GM21786 (cell line): ENCODE measurements at regions not wholly inside any gene's neighbourhood (a gene's known extent, or its start where the extent isn't known, plus 50 kb on each side); places are given as distances from the start of the nearest gene placed in this dataset.

Source experiments
- ATAC-seq: cut with Tn5 transposase; IDR thresholded peaks from one replicate; pipeline ENCODE4 v1.9.1; 2021; ENCODE audit not compliant: unreplicated experiment

- peak; percentile 82 for ATAC-seq
Observed at GRCh38 chr11:19474954-19475721, 234.4 kb upstream of the E2F8 start.

- no peak for ATAC-seq
Observed at GRCh38 chr11:19474211-19474610, 233.5 kb upstream of the E2F8 start.

- ATAC-seq = no peak
Observed at GRCh38 chr11:19472679-19473078, 231.9 kb upstream of the E2F8 start.

GRCh38 chr11:19467904-19468303 is 227.2 kb upstream of the E2F8 start:
- ATAC-seq = no peak

- ATAC-seq = no peak
Observed at GRCh38 chr11:19466314-19466713, 225.6 kb upstream of the E2F8 start.

DNA sequence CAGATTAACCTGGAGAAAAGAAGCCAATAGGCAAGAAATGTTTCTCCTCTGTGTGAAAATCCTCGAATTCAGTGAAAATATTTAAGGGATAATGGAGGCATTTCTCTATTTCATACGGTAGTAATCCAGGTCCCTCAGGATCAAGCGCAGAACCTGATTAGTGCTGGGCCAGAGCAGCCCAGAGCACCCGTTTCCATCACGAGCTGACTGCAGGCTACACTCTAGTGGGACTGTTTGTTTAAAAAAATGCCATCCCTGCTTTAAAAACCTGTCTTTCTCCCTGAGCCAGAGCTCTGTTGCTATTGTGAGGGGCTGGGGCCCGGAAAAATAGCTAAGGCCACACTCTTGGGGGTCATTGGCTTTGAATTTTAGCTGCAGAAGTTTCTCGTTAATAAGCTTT is 223.2 kb upstream of the E2F8 start:
- ATAC-seq = no peak

DNA sequence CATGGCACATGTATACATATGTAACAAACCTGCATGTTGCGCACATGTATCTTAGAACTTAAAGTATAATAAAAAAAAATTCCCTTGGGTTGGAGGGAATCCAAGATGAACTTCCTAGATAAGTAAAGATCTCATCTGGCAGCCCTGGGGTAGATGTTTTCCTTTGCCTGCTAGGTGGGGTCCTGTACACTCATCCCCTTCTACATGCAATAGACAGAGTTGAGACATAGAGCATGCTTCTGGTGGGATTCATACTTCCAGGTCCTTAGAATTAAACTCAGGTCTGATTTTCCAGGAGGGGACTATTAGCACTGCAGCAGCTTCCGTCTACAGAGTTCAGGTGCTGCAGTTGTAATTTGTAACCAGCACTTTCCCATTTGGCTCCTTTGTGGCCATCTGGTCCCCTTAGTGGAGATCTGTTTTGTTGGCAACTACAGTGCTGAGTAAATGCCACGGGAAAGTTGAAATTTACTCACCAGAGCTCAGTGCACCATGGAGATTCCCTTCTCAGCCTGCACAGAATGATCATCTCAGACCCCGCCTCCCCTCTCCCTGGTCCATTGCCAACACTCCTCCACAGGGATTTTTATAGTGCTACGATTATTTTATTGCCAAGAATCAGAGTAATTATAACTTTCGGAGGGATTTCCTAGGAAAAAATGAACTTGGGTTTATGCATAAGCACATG is 220.1 kb upstream of the E2F8 start:
- no peak for ATAC-seq

DNA sequence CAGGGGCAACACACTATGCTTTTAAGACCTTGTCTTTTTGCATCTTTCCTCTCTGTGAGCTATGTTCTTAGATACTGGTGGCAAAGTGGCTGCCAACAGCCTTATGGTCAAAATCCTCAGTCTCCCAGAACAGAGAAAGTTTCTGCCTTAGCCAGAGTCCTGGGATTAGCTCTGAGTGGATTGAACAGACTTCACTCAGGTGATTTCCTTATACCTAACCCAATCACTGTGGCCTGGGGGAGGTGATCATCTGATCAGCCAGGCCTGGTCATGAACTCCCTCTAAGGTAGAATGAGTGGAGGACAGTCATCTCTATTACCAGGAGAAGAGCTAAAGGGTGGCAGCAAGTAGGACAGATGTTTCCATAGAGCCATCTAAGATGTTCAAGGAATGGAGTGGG is 218.5 kb upstream of the E2F8 start:
- no peak for ATAC-seq

- no peak for ATAC-seq
Observed at GRCh38 chr11:19458721-19459120, 218.0 kb upstream of the E2F8 start.

DNA sequence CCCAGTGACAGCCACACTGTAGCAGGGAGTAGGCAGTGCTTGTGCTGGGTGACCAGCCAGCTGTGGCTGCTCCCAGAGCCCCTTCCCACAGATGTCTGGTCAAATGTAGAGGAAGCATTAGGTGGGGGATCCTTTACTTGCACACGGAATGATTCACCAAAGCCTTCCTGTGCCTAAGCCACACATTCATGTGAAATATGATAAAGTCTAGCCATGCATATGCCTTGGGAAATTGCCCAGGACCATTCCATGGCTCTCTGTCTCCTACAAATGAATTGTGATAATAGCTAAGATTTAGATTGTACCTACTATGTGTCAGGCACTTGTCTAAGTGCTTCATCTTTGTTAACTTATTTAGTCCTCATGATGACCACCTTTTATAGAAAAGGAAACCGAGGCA is 217.5 kb upstream of the E2F8 start:
- ATAC-seq = no peak

GRCh38 chr11:19455731-19456130 is 215.0 kb upstream of the E2F8 start:
- ATAC-seq = no peak

GRCh38 chr11:19453651-19454257 is 213.0 kb upstream of the E2F8 start:
- ATAC-seq = no peak

DNA sequence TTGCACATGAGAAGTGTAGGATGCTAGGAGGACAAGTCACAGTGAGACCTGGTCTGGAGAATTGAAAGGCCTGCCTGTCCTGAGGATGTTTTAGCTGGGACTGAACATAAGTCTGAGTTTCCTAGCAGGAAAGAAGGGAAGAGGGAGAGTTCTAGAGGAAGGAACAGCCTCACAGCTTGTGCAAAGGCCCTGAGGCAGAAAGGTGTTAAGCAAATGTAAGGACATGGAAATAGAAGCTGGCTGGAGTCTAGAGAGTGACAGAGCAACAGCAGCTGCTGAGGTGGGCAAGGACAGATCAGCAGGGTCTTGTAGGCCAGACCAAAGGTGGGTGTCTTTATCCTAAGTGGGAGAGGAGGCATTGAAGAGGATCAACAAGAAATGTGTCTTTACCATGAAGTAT is 210.9 kb upstream of the E2F8 start:
- no peak for ATAC-seq

DNA sequence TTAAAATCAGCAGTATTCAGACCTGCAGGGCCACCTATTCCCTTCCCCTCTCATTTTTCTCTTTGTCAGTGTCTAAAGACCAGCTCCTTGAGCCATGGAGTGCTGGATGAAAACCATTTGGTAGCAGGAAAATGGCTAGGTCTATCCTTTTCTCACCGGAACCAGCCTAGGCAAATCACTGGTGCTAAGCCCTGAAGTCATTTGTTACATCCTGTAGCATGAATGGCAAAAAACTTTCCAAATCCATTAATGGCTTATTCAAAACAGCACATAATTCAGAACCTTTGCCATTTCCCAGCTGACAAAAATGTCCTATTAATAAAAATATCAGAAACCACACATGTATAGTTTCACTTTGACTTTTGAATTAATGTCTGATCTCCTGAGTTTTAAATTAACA is 209.5 kb upstream of the E2F8 start:
- ATAC-seq = no peak

DNA sequence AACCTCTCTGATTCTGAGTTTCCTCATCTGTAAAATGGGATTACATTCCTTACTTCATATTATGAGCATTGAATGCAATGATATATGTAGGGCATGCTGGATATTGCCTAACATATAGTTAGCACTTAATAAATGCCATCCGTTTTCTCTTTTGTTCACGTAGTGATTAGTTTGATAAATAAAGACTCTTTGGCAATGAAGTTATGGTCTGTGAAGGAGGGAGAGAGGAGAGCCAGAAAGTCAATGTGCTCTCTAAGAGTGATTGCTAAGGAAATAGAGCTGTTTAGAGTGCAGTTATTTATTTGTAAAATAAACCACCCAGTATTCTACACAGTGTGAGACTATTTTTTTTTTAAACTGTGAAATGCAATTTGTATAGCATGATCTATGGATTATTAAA is 207.9 kb upstream of the E2F8 start:
- no peak for ATAC-seq

DNA sequence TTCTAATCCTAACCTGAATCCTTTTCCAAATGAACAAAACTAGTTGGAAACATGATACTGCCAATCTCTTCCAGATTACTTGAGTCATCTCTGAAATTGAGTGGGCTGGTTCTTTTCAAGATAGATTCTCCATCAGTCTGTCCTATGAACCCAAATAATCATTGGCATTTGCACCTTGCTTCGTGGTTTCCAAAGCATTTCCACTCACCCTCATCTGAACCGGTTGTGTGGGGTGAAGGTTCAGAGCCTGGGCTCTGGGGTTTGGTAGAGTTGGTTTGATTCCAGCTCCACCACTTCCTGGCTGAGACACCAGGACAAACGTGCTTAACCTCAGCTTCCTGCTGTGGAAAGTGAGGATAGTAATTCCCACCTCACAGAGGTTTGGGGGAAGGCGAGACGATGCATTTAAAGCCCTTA is 206.4 kb upstream of the E2F8 start:
- ATAC-seq = no peak

DNA sequence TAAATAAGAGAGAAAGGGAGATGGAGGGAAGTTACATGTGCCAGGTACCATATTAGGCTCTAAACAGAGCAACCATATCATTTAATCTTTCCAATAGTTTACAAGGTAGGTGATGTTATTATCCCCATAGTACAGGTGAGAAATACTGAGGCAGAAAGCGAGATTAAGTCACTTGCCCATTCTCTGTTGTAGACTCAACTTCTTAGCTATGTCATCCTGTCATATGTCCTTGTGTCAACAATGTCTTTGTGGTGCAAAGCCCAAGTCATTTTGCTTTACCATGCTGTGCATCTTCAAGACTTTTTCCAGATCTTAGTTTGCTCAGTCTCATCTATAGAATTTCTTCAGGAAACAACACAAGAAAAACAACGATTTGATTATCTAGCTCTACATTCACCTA is 205.0 kb upstream of the E2F8 start:
- no peak for ATAC-seq

DNA sequence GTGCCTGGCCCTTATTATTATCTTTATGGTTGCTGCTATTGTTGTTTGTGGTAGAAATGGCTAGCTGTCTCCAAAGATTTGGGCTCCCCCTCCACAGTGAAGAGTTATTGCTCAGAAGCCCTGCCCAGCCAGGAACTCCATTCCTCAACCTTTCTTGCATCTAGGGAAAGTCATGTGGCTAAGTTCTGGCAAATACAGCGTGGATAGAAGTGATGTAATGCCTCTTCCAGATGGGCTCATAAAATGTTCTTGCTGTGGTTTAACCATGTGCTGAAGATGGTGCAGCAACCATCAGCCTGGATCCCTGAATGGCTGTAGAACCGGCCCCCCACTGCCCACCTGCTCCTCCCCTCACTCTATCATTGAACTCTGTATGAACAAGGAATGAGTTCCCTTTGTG is 203.5 kb upstream of the E2F8 start:
- no peak for ATAC-seq

GRCh38 chr11:19442554-19442910 is 201.8 kb upstream of the E2F8 start:
- ATAC-seq = no peak

DNA sequence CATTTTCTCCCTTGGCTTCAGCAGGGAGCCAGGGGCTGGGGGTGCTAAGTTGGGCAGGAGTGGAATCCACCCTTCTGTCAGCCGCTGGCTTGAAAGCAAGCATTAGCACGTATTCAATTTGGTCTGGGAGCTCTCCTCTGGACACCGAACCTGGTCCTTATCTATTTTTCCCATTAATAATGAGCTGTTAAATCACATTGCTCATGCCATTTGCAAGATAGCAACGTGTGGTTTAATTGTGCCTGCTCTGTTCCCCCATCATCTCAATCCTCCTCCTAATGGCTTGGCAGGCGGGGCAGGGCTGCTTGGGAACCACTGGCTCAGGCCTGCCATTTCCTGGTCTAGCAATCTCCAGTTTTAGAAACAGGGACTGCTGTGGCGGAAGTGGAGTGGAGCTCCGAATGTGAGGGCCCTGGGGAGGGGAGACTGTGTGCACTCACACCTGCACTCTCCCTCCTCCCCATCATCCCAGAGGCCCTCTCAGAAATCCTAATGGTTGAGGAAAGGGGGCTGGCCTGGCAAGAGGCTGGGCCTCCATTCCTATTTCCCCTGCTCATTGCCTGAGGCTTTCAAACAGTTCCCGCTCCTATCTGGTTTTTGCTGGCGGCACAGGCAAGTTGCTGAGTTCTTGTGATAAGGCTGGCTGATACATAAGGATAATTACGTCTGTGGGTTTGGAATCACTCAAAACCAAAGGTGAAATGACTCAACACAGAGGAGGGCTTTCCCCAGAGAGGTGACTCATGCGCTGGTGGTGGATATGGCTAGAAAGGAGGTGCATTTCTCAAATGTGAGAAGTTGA is 201.2 kb upstream of the E2F8 start:
- peak; percentile 93 for ATAC-seq

GRCh38 chr11:19441288-19441687 is 200.5 kb upstream of the E2F8 start:
- ATAC-seq = no peak

DNA sequence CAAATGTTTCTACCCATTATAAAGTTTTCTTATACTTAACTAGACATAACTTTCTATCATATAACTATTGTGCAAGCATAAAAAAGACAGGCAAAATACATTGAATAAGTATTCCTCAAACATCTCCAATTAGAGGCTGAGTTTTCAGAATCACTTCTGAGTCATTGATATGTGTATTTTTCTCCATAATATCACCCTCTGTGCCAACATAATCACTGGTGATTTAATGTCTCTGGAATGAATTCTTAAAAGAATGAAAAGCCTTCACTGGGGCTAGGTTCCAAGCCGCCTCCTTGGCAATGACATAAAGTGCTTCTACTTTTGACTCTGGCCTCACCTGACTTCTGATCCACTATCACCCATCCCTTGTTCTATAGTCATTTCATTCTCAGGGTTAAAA is 197.0 kb upstream of the E2F8 start:
- ATAC-seq = no peak
